Kidney (tissue), 13 donors: ENCODE measurements at regions not wholly inside any gene's neighbourhood (a gene's known extent, or its start where the extent isn't known, plus 50 kb on each side); places are given as distances from the start of the nearest gene placed in this dataset.

Experiments used
- DNase-seq, 5 donors: peaks; one replicate each; pipeline ENCODE4 v3.0.0-alpha.2; 2013 to 2020
- FAIRE-seq: peaks from 2 replicates; lab custom pipeline; 2012; peaks lifted over from hg19 to GRCh38; lab: Jason Lieb, UNC
- H3K27ac ChIP-seq, 2 donors: one replicate each; pipeline ENCODE4 v1.7.0; 2013; ENCODE audit warnings: low read depth in 2 of 2, low read length in 2 of 2, inconsistent platforms in 1 of 2
- H3K27me3 ChIP-seq: one replicate; pipeline ENCODE4 v1.7.1; 2013; ENCODE audit warnings: low read length, inconsistent platforms; ENCODE audit not compliant: control insufficient read depth, insufficient read depth
- H3K36me3 ChIP-seq, 3 donors: one replicate each; pipeline versions ENCODE4 v1.7.0 to v1.7.1; 2013; ENCODE audit warnings: low read length in 3 of 3, control low read depth in 1 of 3, inconsistent platforms in 1 of 3; ENCODE audit not compliant: insufficient read depth in 3 of 3, control insufficient read depth in 2 of 3
- H3K4me1 ChIP-seq, 3 donors: one replicate each; pipeline versions ENCODE4 v1.7.0 to v1.7.1; 2013; ENCODE audit warnings: low read length in 3 of 3, inconsistent platforms in 1 of 3, low read depth in 1 of 3; ENCODE audit not compliant: control insufficient read depth in 2 of 3, insufficient read depth in 2 of 3
- H3K4me3 ChIP-seq, 3 donors: one replicate each; pipeline versions ENCODE4 v1.7.0 to v1.8.1; 2013; ENCODE audit warnings: low read length in 3 of 3, control low read depth in 1 of 3, inconsistent platforms in 1 of 3
- H3K9ac ChIP-seq, 3 donors: one replicate each; pipeline versions ENCODE4 v1.7.0 to v1.7.1; 2013; ENCODE audit warnings: low read length in 3 of 3, control low read depth in 1 of 3, inconsistent platforms in 1 of 3
- H3K9me3 ChIP-seq, 3 donors: one replicate each; pipeline versions ENCODE4 v1.7.0 to v1.7.1; 2013; ENCODE audit warnings: low read length in 3 of 3, control low read depth in 1 of 3, inconsistent platforms in 1 of 3; ENCODE audit not compliant: control insufficient read depth in 2 of 3, insufficient read depth in 1 of 3
- intact Hi-C: fragments of 100-400 bp; cut with DNase I; formaldehyde crosslinking; loops from one replicate; pipeline ENCODE4 v1.11.1; 2022
- TF ChIP-seq, protein P1 (sequence below): IDR thresholded peaks from 3 replicates; pipeline ENCODE4 v1.5.1; 2012; ENCODE audit warnings: mild to moderate bottlenecking, moderate library complexity, borderline replicate concordance; ENCODE audit not compliant: insufficient read depth; ENCODE audit errors: extremely low read depth
- donor health status: control.
- donor health status: control.
- donor health status: control.
- donor health status: control.
- donor health status: control.
- donor health status: DM: yes; HTN: yes; CAD: no.
- donor health status: Normal renal cell carcinoma (clear cell type).

DNA sequence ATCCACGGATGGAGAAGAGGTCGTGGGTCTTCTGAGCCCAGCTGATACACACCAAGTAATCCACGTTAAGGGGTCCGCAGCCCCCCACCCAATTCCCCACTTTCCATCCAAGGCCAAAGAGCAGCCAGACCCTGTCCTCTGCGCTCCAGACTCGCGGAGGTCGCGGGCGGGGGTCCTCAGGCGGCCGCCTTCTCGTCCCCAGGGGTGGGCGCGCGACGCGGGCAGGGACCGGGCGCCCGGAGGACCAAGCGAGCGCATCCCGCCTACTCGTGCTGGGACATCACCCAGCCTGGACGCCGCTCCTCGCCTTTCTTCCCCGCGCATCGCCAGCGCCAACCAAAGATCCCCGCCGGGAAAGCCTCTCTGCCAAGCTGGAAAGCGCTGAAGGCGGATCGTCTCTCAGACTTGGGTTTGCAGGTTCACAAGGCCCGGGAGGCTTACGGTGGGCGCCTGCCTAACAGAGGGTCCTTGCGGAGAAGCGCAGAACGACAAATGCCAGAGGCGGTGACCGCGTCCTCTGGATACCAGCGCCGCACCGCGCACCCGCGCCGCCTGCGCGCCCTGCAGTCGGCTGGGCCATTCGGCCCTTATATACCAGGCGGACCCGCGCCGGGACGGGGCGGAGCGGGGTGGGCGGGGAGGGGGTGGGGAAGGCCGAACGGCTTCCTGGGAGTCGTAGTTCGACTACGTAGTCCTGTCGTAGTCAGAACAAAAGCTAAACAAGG lies 471.6 kb downstream of the SOX9 start:
- TF ChIP-seq, protein P1, sequence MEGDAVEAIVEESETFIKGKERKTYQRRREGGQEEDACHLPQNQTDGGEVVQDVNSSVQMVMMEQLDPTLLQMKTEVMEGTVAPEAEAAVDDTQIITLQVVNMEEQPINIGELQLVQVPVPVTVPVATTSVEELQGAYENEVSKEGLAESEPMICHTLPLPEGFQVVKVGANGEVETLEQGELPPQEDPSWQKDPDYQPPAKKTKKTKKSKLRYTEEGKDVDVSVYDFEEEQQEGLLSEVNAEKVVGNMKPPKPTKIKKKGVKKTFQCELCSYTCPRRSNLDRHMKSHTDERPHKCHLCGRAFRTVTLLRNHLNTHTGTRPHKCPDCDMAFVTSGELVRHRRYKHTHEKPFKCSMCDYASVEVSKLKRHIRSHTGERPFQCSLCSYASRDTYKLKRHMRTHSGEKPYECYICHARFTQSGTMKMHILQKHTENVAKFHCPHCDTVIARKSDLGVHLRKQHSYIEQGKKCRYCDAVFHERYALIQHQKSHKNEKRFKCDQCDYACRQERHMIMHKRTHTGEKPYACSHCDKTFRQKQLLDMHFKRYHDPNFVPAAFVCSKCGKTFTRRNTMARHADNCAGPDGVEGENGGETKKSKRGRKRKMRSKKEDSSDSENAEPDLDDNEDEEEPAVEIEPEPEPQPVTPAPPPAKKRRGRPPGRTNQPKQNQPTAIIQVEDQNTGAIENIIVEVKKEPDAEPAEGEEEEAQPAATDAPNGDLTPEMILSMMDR, result no peak
- Histone ChIP-seq H3K4me1 (peaks cover 0 to 7% (median 0%) of the 10 kb centered on the region in 3 donors), H3K27me3 (peaks cover 4% of the 10 kb centered on the region), H3K4me3 (peak overlapping the region; percentile 58 to 83 (median 68)), H3K9ac (peak overlapping the region in 1 of 3 donors; percentile 60), H3K27ac (no peak overlapping the region), H3K9me3 (no peaks in the 10 kb centered on the region), H3K36me3 (no peaks in the 10 kb centered on the region)
- intact Hi-C loops, result no loop called here
- FAIRE-seq (no peak), DNase-seq (peak; percentile 88 to 93 (median 89))

DNA sequence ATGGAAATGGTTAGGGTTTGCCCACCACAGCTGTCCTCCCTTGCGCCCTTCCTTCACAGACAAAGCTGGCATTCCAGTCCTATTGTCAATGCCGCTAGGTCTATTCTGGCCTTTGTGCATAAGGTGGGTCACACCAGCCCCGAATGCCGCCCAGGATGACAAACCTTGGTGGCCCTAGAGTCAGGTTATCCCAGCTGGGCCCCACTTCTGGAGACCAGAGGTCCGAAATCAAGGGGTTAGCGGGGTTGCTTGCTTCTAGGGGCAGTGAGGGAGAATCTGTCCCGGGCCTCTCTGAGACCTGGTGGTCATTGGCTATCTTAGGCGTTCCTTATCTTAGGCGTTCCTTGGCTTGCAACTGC lies 472.1 kb downstream of the SOX9 start:
- intact Hi-C loops, result no loop called here
- H3K4me1 ChIP-seq, result peaks cover 0 to 7% (median 0%) of the 10 kb centered on the region in 3 donors
- H3K27ac ChIP-seq, result no peak overlapping the region
- DNase-seq (no peak), FAIRE-seq (no peak)
- TF ChIP-seq, protein P1, result no peak
- H3K4me3 ChIP-seq, result no peak overlapping the region
- H3K27me3 ChIP-seq, result peaks cover 4% of the 10 kb centered on the region
- H3K9ac ChIP-seq, result no peak overlapping the region
- H3K36me3 ChIP-seq, result no peaks in the 10 kb centered on the region
- H3K9me3 ChIP-seq, result no peaks in the 10 kb centered on the region

DNA sequence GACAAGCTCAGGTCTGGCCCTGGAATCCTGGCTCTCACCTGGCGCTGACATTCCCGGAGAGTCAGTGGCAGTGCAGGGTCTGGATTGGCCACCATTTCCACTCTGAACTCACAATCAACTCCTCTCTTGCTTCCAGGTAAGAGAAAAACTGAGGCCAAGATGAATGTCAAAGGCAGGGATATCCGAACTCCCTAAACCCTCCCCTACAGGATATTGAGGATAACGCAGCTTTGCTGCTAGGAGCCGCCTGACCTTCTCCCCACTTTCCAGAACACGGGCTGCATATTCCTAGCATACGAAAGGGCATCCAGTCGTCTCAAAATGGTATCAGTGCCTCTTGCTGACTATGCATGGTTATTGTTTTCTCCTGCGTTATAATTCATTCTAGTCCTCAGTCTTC lies 473.4 kb downstream of the SOX9 start:
- FAIRE-seq (no peak), DNase-seq (no peak)

More for the DNA sequence above, 473.4 kb downstream of the SOX9 start:
- Histone ChIP-seq H3K27ac (no peak overlapping the region), H3K4me1 (peaks cover 0 to 7% (median 0%) of the 10 kb centered on the region in 3 donors), H3K9me3 (no peaks in the 10 kb centered on the region), H3K36me3 (no peaks in the 10 kb centered on the region), H3K27me3 (peaks cover 4% of the 10 kb centered on the region), H3K4me3 (no peak overlapping the region), H3K9ac (no peak overlapping the region)
- TF ChIP-seq, protein P1, result no peak
- intact Hi-C loops, result no loop called here
